Thymus (tissue), 11 donors: ENCODE measurements at regions not wholly inside any gene's neighbourhood (a gene's known extent, or its start where the extent isn't known, plus 50 kb on each side); places are given as distances from the start of the nearest gene placed in this dataset.

Experiments used
- DNase-seq, 9 donors: peaks; one replicate each; pipeline ENCODE4 v3.0.0-alpha.2; 2013; ENCODE audit warnings: low spot score in 9 of 9, low read depth in 6 of 9, missing footprints in 1 of 9
- H3K27ac ChIP-seq, 2 donors: one replicate each; pipeline ENCODE4 v1.5.1; 2013; ENCODE audit warnings: control low read depth in 1 of 2, low read depth in 1 of 2, low read length in 1 of 2, mild to moderate bottlenecking in 1 of 2, moderate library complexity in 1 of 2
- H3K27me3 ChIP-seq, 2 donors: one replicate each; pipeline ENCODE4 v1.5.1; 2013; ENCODE audit warnings: low read length in 1 of 2; ENCODE audit not compliant: control insufficient read depth in 2 of 2, insufficient read depth in 1 of 2
- H3K36me3 ChIP-seq, 2 donors: one replicate each; pipeline ENCODE4 v1.5.1; 2013; ENCODE audit warnings: low read length in 1 of 2, mild to moderate bottlenecking in 1 of 2, moderate library complexity in 1 of 2; ENCODE audit not compliant: control insufficient read depth in 2 of 2, insufficient read depth in 2 of 2
- H3K4me1 ChIP-seq, 2 donors: one replicate each; pipeline ENCODE4 v1.5.1; 2013; ENCODE audit warnings: low read length in 2 of 2; ENCODE audit not compliant: control insufficient read depth in 2 of 2, insufficient read depth in 2 of 2
- H3K4me3 ChIP-seq, 2 donors: one replicate each; pipeline ENCODE4 v1.5.1; 2013; ENCODE audit warnings: low read length in 2 of 2, control low read depth in 1 of 2, mild to moderate bottlenecking in 1 of 2
- H3K9me3 ChIP-seq, 2 donors: one replicate each; pipeline ENCODE4 v1.5.1; 2013; ENCODE audit warnings: low read length in 1 of 2, mild to moderate bottlenecking in 1 of 2; ENCODE audit not compliant: control insufficient read depth in 2 of 2, insufficient read depth in 1 of 2
- WGBS: extraction: QIAGEN DNeasy Blood & Tissue Kit; methylation state at CpG from one replicate; pipeline ENCODE4 v1.1.7; 2013; 5-methylcytosine and 5-hydroxymethylcytosine counted together
- donor health status: healthy.

GRCh38 chr7:388961-389701, 99.2 kb downstream of the FOXL3 start:
- peaks cover 3 to 57% of the 10 kb centered on the region in 2 donors for H3K9me3 ChIP-seq
- 94% methylated on average over 31 of the region's 31 CpGs for WGBS
- no peaks in the 10 kb centered on the region for H3K27me3 ChIP-seq
- no peaks in the 10 kb centered on the region for H3K36me3 ChIP-seq
- no peak for DNase-seq
- no peak overlapping the region for H3K4me3 ChIP-seq
- peaks cover 0 to 14% of the 10 kb centered on the region in 2 donors for H3K4me1 ChIP-seq
- no peak overlapping the region for H3K27ac ChIP-seq

GRCh38 chr7:389911-390601, 100.1 kb downstream of the FOXL3 start:
- no peak overlapping the region for H3K27ac ChIP-seq
- H3K4me1 ChIP-seq = peaks cover 0 to 14% of the 10 kb centered on the region in 2 donors
- H3K9me3 ChIP-seq = peaks cover 3 to 57% of the 10 kb centered on the region in 2 donors
- H3K27me3 ChIP-seq = no peaks in the 10 kb centered on the region
- H3K4me3 ChIP-seq = no peak overlapping the region
- H3K36me3 ChIP-seq = no peaks in the 10 kb centered on the region
- WGBS = 91% methylated on average over 21 of the region's 21 CpGs
- no peak for DNase-seq

- Histone ChIP-seq H3K9me3 (peaks cover 3 to 53% of the 10 kb centered on the region in 2 donors), H3K4me3 (no peak overlapping the region), H3K27ac (peak overlapping the region; percentile 1 to 69), H3K36me3 (no peaks in the 10 kb centered on the region), H3K4me1 (peaks cover 0 to 14% of the 10 kb centered on the region in 2 donors), H3K27me3 (no peaks in the 10 kb centered on the region)
- DNase-seq = no peak
- 95% methylated on average over 20 of the region's 20 CpGs for WGBS
These were observed 100.9 kb downstream of the FOXL3 start for GRCh38 chr7:390761-391410.

- Histone ChIP-seq H3K36me3 (no peaks in the 10 kb centered on the region), H3K9me3 (peaks cover 3 to 53% of the 10 kb centered on the region in 2 donors), H3K4me1 (peaks cover 0 to 14% of the 10 kb centered on the region in 2 donors), H3K27ac (no peak overlapping the region), H3K4me3 (no peak overlapping the region), H3K27me3 (no peaks in the 10 kb centered on the region)
- 95% methylated on average over 26 of the region's 26 CpGs for WGBS
- DNase-seq = no peak
These were observed 101.5 kb downstream of the FOXL3 start for GRCh38 chr7:391411-391951.

- peaks cover 0 to 14% of the 10 kb centered on the region in 2 donors for H3K4me1 ChIP-seq
- no peak overlapping the region for H3K4me3 ChIP-seq
- peaks cover 3 to 57% of the 10 kb centered on the region in 2 donors for H3K9me3 ChIP-seq
- H3K27me3 ChIP-seq = no peaks in the 10 kb centered on the region
- H3K27ac ChIP-seq = no peak overlapping the region
- DNase-seq = no peak
- 95% methylated on average over 25 of the region's 25 CpGs for WGBS
- no peaks in the 10 kb centered on the region for H3K36me3 ChIP-seq
These were observed 102.1 kb downstream of the FOXL3 start for GRCh38 chr7:391961-392524.

GRCh38 chr7:392822-393221, 102.9 kb downstream of the FOXL3 start:
- Histone ChIP-seq H3K36me3 (no peaks in the 10 kb centered on the region), H3K4me3 (no peak overlapping the region), H3K4me1 (peaks cover 0 to 14% of the 10 kb centered on the region in 2 donors), H3K27ac (no peak overlapping the region), H3K27me3 (no peaks in the 10 kb centered on the region), H3K9me3 (peaks cover 4 to 57% of the 10 kb centered on the region in 2 donors)
- 96% methylated on average over 3 of the region's 3 CpGs for WGBS
- DNase-seq = no peak

GRCh38 chr7:395643-396042, 105.7 kb downstream of the FOXL3 start:
- H3K9me3 ChIP-seq = peaks cover 8 to 41% of the 10 kb centered on the region in 2 donors

GRCh38 chr7:398888-399287, 108.9 kb downstream of the FOXL3 start:
- Histone ChIP-seq H3K27me3 (no peaks in the 10 kb centered on the region), H3K9me3 (peaks cover 5 to 23% of the 10 kb centered on the region in 2 donors), H3K36me3 (no peaks in the 10 kb centered on the region), H3K4me1 (no peaks in the 10 kb centered on the region), H3K27ac (no peak overlapping the region), H3K4me3 (no peak overlapping the region)
- DNase-seq = no peak
- WGBS = over 99% methylated on average over 2 of the region's 2 CpGs

More at GRCh38 chr7:395643-396042, 105.7 kb downstream of the FOXL3 start:
- DNase-seq = no peak
- no peaks in the 10 kb centered on the region for H3K36me3 ChIP-seq
- no peak overlapping the region for H3K27ac ChIP-seq
- no peaks in the 10 kb centered on the region for H3K27me3 ChIP-seq
- no peak overlapping the region for H3K4me3 ChIP-seq
- peaks cover 0 to 6% of the 10 kb centered on the region in 2 donors for H3K4me1 ChIP-seq
